HCT116 (cell line): ENCODE measurements at regions not wholly inside any gene's neighbourhood (a gene's known extent, or its start where the extent isn't known, plus 50 kb on each side); places are given as distances from the start of the nearest gene placed in this dataset.

Experiments
- ATAC-seq: fragments of 200-7000 bp; cut with Tn5 transposase; 2 replicates; pipeline ENCODE4 v1.9.1; 2020; ENCODE audit warnings: mild to moderate bottlenecking, moderate library complexity
- BruUV-seq: library from RNA; stranded (reverse); fragments of 400-500 nt; replicated peaks from 2 replicates; lab custom pipeline; 2021; lab: Mats Ljungman, UMichigan
- CTCF ChIA-PET: fragments of 300-600 bp; sonication (Branson Sonifier 250); formaldehyde crosslinking; loops from one replicate; lab custom pipeline; 2021; ENCODE audit warnings: antibody characterized with exemption; lab: Charles Lee
- POLR2A ChIA-PET: fragments of 300-600, 350-600 bp; sonication (Branson Sonifier 250); formaldehyde crosslinking; loops from one replicate; lab custom pipeline; 2021; ENCODE audit warnings: antibody characterized with exemption; lab: Charles Lee
- RAD21 ChIA-PET, 2 experiments: fragments of 300-600 bp; sonication (Branson Sonifier 250); formaldehyde crosslinking; loops; one replicate each; lab custom pipeline; 2023; ENCODE audit warnings: low total read pairs in 2 of 2; ENCODE audit not compliant: uncharacterized antibody in 2 of 2, unreplicated experiment in 2 of 2, low non-redundant PET in 1 of 2; lab: Charles Lee
- DNase-seq: peaks from one replicate; pipeline ENCODE4 v3.0.0-alpha.2; 2010; ENCODE audit warnings: low read depth, low spot score
- H2AFZ ChIP-seq: fragments of 200-600 bp; shearing (Covaris generic), sonication (generic); 2 replicates; pipeline ENCODE4 v1.6.1; 2017; ENCODE audit warnings: low read depth, mixed run types, mixed read lengths, antibody characterized with exemption, low read length; ENCODE audit not compliant: poor library complexity, severe bottlenecking
- H3K27ac ChIP-seq: 2 replicates; pipeline ENCODE4 v1.5.1; 2012; ENCODE audit warnings: low read depth, low read length
- H3K27me3 ChIP-seq: fragments of 200-600 bp; sonication (generic); 2 replicates; pipeline ENCODE4 v1.6.1; 2016; ENCODE audit warnings: mixed run types, low read length, mixed read lengths; ENCODE audit not compliant: insufficient read depth
- H3K36me3 ChIP-seq, 2 experiments: fragments of 200-500 bp in 1 of 2; fragments of 200-600 bp in 1 of 2; sonication (Bioruptor generic) in 1 of 2; sonication (generic) in 1 of 2; 2 replicates each; pipeline versions ENCODE4 v1.5.1 to v1.6.1; 2014 to 2016; ENCODE audit warnings: low read length in 2 of 2, inconsistent platforms in 1 of 2, mixed read lengths in 1 of 2, mixed run types in 1 of 2; ENCODE audit not compliant: insufficient read depth in 2 of 2, control insufficient read depth in 1 of 2
- H3K4me1 ChIP-seq, 2 experiments: fragments of 200-600 bp in 1 of 2; sonication (generic) in 1 of 2; 2 replicates each; pipeline versions ENCODE4 v1.5.1 to v1.6.1; 2012 to 2017; ENCODE audit warnings: low read length in 2 of 2, inconsistent platforms in 1 of 2, mild to moderate bottlenecking in 1 of 2, mixed read lengths in 1 of 2, mixed run types in 1 of 2, moderate library complexity in 1 of 2; ENCODE audit not compliant: insufficient read depth in 2 of 2, control insufficient read depth in 1 of 2
- H3K4me2 ChIP-seq: fragments of 200-600 bp; sonication (generic); 2 replicates; pipeline ENCODE4 v1.6.1; 2017; ENCODE audit warnings: mixed run types, low read length, mixed read lengths
- H3K4me3 ChIP-seq, 2 experiments: fragments of 200-600 bp in 1 of 2; sonication (generic) in 1 of 2; replicated peaks in 1 of 2; 2 replicates each; pipeline ENCODE4 v1.5.1; 2011 to 2016; ENCODE audit warnings: low read length in 2 of 2, control low read depth in 1 of 2, low read depth in 1 of 2, mild to moderate bottlenecking in 1 of 2, mixed read lengths in 1 of 2, mixed run types in 1 of 2
- H3K79me2 ChIP-seq: fragments of 200-600 bp; sonication (generic); 2 replicates; pipeline ENCODE4 v1.6.1; 2017; ENCODE audit warnings: mild to moderate bottlenecking, mixed run types, low read length, moderate library complexity, mixed read lengths; ENCODE audit not compliant: insufficient read depth
- H3K9ac ChIP-seq: fragments of 200-600 bp; sonication (generic); 2 replicates; pipeline ENCODE4 v1.6.1; 2016; ENCODE audit warnings: low read length, mixed read lengths
- H3K9me2 ChIP-seq: fragments of 200-600 bp; sonication (generic), shearing (Covaris generic); 2 replicates; pipeline ENCODE4 v1.6.1; 2017; ENCODE audit warnings: mixed run types, mild to moderate bottlenecking, moderate library complexity; ENCODE audit not compliant: insufficient read depth
- H3K9me3 ChIP-seq, 2 experiments: fragments of 200-500 bp in 1 of 2; fragments of 200-600 bp in 1 of 2; sonication (Bioruptor generic) in 1 of 2; sonication (generic) in 1 of 2; 2 replicates each; pipeline ENCODE4 v1.6.1; 2014 to 2017; ENCODE audit warnings: low read length in 2 of 2, mixed read lengths in 2 of 2, inconsistent platforms in 1 of 2, low read depth in 1 of 2, mild to moderate bottlenecking in 1 of 2, mixed run types in 1 of 2, moderate library complexity in 1 of 2; ENCODE audit not compliant: control insufficient read depth in 1 of 2, insufficient read depth in 1 of 2
- H4K20me1 ChIP-seq: fragments of 200-600 bp; sonication (generic), shearing (Covaris generic); 2 replicates; pipeline ENCODE4 v1.6.1; 2017; ENCODE audit warnings: mixed run types, mild to moderate bottlenecking, moderate library complexity; ENCODE audit not compliant: insufficient read depth
- ATF3 ChIP-seq: IDR thresholded peaks from 2 replicates; pipeline ENCODE4 v1.6.1; 2012
- CBX3 ChIP-seq: IDR thresholded peaks from 2 replicates; pipeline ENCODE4 v1.6.1; 2012; ENCODE audit warnings: low read depth
- CEBPB ChIP-seq: IDR thresholded peaks from 2 replicates; pipeline ENCODE4 v1.6.1; 2012; ENCODE audit warnings: low read depth
- CTCF ChIP-seq, 3 experiments: fragments of 200-600 bp in 1 of 3; sonication (generic) in 1 of 3; IDR thresholded peaks in 2 of 3; conservative IDR thresholded peaks in 1 of 3; 2 replicates each; pipeline ENCODE4 v1.5.1; 2012 to 2017; ENCODE audit warnings: low read depth in 2 of 3, low read length in 2 of 3, antibody characterized with exemption in 1 of 3, borderline replicate concordance in 1 of 3, control low read depth in 1 of 3, mild to moderate bottlenecking in 1 of 3, mixed read lengths in 1 of 3, mixed run types in 1 of 3, moderate library complexity in 1 of 3; ENCODE audit not compliant: insufficient read depth in 1 of 3
- ELF1 ChIP-seq: IDR thresholded peaks from 2 replicates; pipeline ENCODE4 v1.6.1; 2012; ENCODE audit warnings: low read depth, borderline replicate concordance
- EZH2 ChIP-seq: fragments of 200-600 bp; sonication (generic); IDR thresholded peaks from 2 replicates; pipeline ENCODE4 v1.6.1; 2017; ENCODE audit warnings: antibody characterized with exemption, mixed run types
- EZH2phosphoT487 ChIP-seq: fragments of 200-600 bp; IDR thresholded peaks from 2 replicates; pipeline ENCODE4 v1.6.1; 2018; ENCODE audit warnings: antibody characterized with exemption, borderline replicate concordance
- FOSL1 ChIP-seq: IDR thresholded peaks from 2 replicates; pipeline ENCODE4 v1.6.1; 2012; ENCODE audit warnings: low read depth
- JUND ChIP-seq: IDR thresholded peaks from 2 replicates; pipeline ENCODE4 v1.6.1; 2012
- MAX ChIP-seq: IDR thresholded peaks from 2 replicates; pipeline ENCODE4 v1.6.1; 2012
- POLR2A ChIP-seq: IDR thresholded peaks from 2 replicates; pipeline ENCODE4 v1.7.0; 2011; ENCODE audit warnings: borderline replicate concordance; ENCODE audit not compliant: insufficient read depth, insufficient read length; ENCODE audit errors: extremely low read depth
- RAD21 ChIP-seq: IDR thresholded peaks from 2 replicates; pipeline ENCODE4 v1.6.1; 2012; ENCODE audit warnings: low read depth, mild to moderate bottlenecking
- SP1 ChIP-seq: IDR thresholded peaks from 2 replicates; pipeline ENCODE4 v1.6.1; 2012; ENCODE audit warnings: low read depth
- SRF ChIP-seq: IDR thresholded peaks from 2 replicates; pipeline ENCODE4 v1.6.1; 2012; ENCODE audit warnings: low read depth
- TCF7L2 ChIP-seq: IDR thresholded peaks from 2 replicates; pipeline ENCODE4 v1.7.0; 2011; ENCODE audit warnings: borderline replicate concordance, inconsistent platforms; ENCODE audit not compliant: insufficient read depth, insufficient read length; ENCODE audit errors: extremely low read depth
- YY1 ChIP-seq: IDR thresholded peaks from 2 replicates; pipeline ENCODE4 v1.6.1; 2011; ENCODE audit warnings: low read length, low read depth, moderate library complexity, mild to moderate bottlenecking; ENCODE audit not compliant: insufficient replicate concordance; ENCODE audit errors: extremely low read depth
- ZBTB33 ChIP-seq: IDR thresholded peaks from 2 replicates; pipeline ENCODE4 v1.6.1; 2011; ENCODE audit warnings: mild to moderate bottlenecking, low read length, moderate library complexity; ENCODE audit not compliant: insufficient replicate concordance; ENCODE audit errors: extremely low read depth
- ZFX ChIP-seq: fragments of 450-650 bp; IDR thresholded peaks from 2 replicates; pipeline ENCODE4 v1.6.1; 2017
- ZNF274 ChIP-seq: fragments of 200-500 bp; sonication (Bioruptor generic); IDR thresholded peaks from 2 replicates; pipeline ENCODE4 v1.6.1; 2014; ENCODE audit warnings: mild to moderate bottlenecking, low read depth, low read length, inconsistent platforms
- intact Hi-C: fragments of 100-400 bp; cut with micrococcal nuclease; formaldehyde crosslinking; loops from 2 replicates; pipeline ENCODE4 v1.10.0; 2022

DNA sequence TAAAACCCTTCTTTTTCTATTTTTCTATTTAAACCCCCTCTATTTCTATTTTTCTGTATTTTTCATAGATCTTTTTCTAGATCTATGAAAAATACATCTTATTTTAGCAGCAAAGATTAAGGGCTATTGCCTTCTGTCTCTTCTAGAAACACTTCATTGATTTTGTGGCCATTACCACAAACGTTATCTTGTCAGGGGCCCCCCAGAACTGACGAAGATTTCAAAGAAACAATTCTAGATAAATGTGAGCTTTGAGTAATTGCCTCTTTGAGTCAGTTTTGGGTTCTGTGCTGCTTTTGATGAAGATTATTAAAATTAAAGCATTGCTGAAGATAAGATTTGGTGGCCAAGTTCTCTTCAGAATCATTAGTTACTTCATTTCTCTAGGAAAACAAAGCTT lies 279.6 kb upstream of the PEX5L start:
- RAD21 ChIA-PET: no interaction called here
- peaks cover 29% of the 10 kb centered on the region; the same call in 1 of the 2 replicates for H3K27me3 ChIP-seq
- H3K4me3 ChIP-seq: no peak overlapping the region
- CTCF ChIA-PET: no interaction called here
- intact Hi-C loops: no loop called here
- no peak overlapping the region for H3K27ac ChIP-seq
- ATAC-seq: no peak
- H3K9me2 ChIP-seq: no peaks in the 10 kb centered on the region
- TF ChIP-seq EZH2phosphoT487: no peak
- TF ChIP-seq FOSL1: no peak
- no peak for TF ChIP-seq CEBPB
- no peak for TF ChIP-seq MAX
- no peak for TF ChIP-seq POLR2A
- no peak for TF ChIP-seq ZNF274
- TF ChIP-seq SRF: no peak
- TF ChIP-seq JUND: no peak
- no peak for TF ChIP-seq ATF3
- TF ChIP-seq YY1: no peak
- TF ChIP-seq ZFX: no peak
- TF ChIP-seq ELF1: no peak
- TF ChIP-seq CBX3: no peak
- TF ChIP-seq ZBTB33: no peak
- no peak for TF ChIP-seq SP1
- no peak for TF ChIP-seq RAD21
- TF ChIP-seq TCF7L2: no peak
- TF ChIP-seq EZH2: no peak
- no peak for TF ChIP-seq CTCF (IDR thresholded peaks at IDR 0.05 in 2 of 3, conservative IDR thresholded peaks at IDR 0.05 in 1 of 3; ENCODE audit: borderline replicate concordance in 1 of 3, insufficient read depth in 1 of 3, low read depth in 2 of 3, low read length in 2 of 3)
- BruUV-seq: no TSS peak
- no peaks in the 10 kb centered on the region for H4K20me1 ChIP-seq
- POLR2A ChIA-PET: no interaction called here
- H2AFZ ChIP-seq: no peak overlapping the region
- H3K79me2 ChIP-seq: no peaks in the 10 kb centered on the region
- DNase-seq: no peak
- H3K36me3 ChIP-seq: no peaks in the 10 kb centered on the region
- H3K9ac ChIP-seq: no peak overlapping the region
- no peaks in the 10 kb centered on the region for H3K4me1 ChIP-seq
- H3K4me2 ChIP-seq: no peak overlapping the region
- H3K9me3 ChIP-seq: no peaks in the 10 kb centered on the region
